HEK293T (cell line): ENCODE measurements at regions not wholly inside any gene's neighbourhood (a gene's known extent, or its start where the extent isn't known, plus 50 kb on each side); places are given as distances from the start of the nearest gene placed in this dataset.

Experiments used
- CTCF ChIA-PET: fragments of 350-600 bp; formaldehyde crosslinking; extraction: SDS; loops from one replicate; lab custom pipeline; 2021; ENCODE audit warnings: antibody characterized with exemption, inconsistent platforms; lab: Yijun Ruan, JAX
- POLR2A ChIA-PET: fragments of 350-600 bp; formaldehyde crosslinking; extraction: SDS; loops from one replicate; lab custom pipeline; 2020; ENCODE audit warnings: antibody characterized with exemption, inconsistent platforms; lab: Yijun Ruan, JAX
- DNase-seq: peaks from one replicate; pipeline ENCODE4 v3.0.0; 2012; ENCODE audit warnings: mixed read lengths; ENCODE audit errors: extremely low spot score
- ARNT ChIP-seq: fragments of 450-650 bp; IDR thresholded peaks from 2 replicates; pipeline ENCODE4 v1.6.1; 2017; ENCODE audit warnings: mild to moderate bottlenecking
- BHLHE40 ChIP-seq: fragments of 450-650 bp; IDR thresholded peaks from 2 replicates; pipeline ENCODE4 v1.6.1; 2016; ENCODE audit warnings: mild to moderate bottlenecking, moderate library complexity, borderline replicate concordance
- CTBP1 ChIP-seq: fragments of 450-650 bp; IDR thresholded peaks from 2 replicates; pipeline ENCODE4 v1.6.1; 2016; ENCODE audit warnings: borderline replicate concordance
- ELF4 ChIP-seq: fragments of 450-650 bp; IDR thresholded peaks from 2 replicates; pipeline ENCODE4 v1.6.1; 2017; ENCODE audit warnings: antibody characterized with exemption
- FOXA1 ChIP-seq: fragments of 450-650 bp; IDR thresholded peaks from 2 replicates; pipeline ENCODE4 v1.6.1; 2016; ENCODE audit warnings: mild to moderate bottlenecking
- FOXK2 ChIP-seq: fragments of 450-650 bp; IDR thresholded peaks from 2 replicates; pipeline ENCODE4 v1.6.1; 2016; ENCODE audit warnings: mild to moderate bottlenecking
- FOXM1 ChIP-seq: fragments of 450-650 bp; IDR thresholded peaks from 2 replicates; pipeline ENCODE4 v1.6.1; 2017; ENCODE audit warnings: mild to moderate bottlenecking, borderline replicate concordance
- HDGF ChIP-seq: fragments of 450-650 bp; IDR thresholded peaks from 2 replicates; pipeline ENCODE4 v1.6.1; 2017; ENCODE audit warnings: antibody characterized with exemption, borderline replicate concordance
- L3MBTL2 ChIP-seq: fragments of 450-650 bp; conservative IDR thresholded peaks from 2 replicates; pipeline ENCODE4 v1.6.1; 2016; ENCODE audit warnings: mild to moderate bottlenecking
- LEF1 ChIP-seq: fragments of 450-650 bp; IDR thresholded peaks from 2 replicates; pipeline ENCODE4 v1.6.1; 2017; ENCODE audit warnings: mild to moderate bottlenecking, borderline replicate concordance
- NFRKB ChIP-seq: fragments of 450-650 bp; IDR thresholded peaks from 2 replicates; pipeline ENCODE4 v1.6.1; 2016; ENCODE audit warnings: mild to moderate bottlenecking, moderate library complexity
- PKNOX1 ChIP-seq: fragments of 450-650 bp; IDR thresholded peaks from 2 replicates; pipeline ENCODE4 v1.6.1; 2016
- SP1 ChIP-seq: fragments of 450-650 bp; IDR thresholded peaks from 2 replicates; pipeline ENCODE4 v1.6.1; 2017
- SUZ12 ChIP-seq: fragments of 450-650 bp; IDR thresholded peaks from 2 replicates; pipeline ENCODE4 v1.6.1; 2016; ENCODE audit warnings: mild to moderate bottlenecking
- TARDBP ChIP-seq: fragments of 450-650 bp; IDR thresholded peaks from 2 replicates; pipeline ENCODE4 v1.6.1; 2016
- ZNF384 ChIP-seq: fragments of 450-650 bp; IDR thresholded peaks from 2 replicates; pipeline ENCODE4 v1.6.1; 2016

- TF ChIP-seq SP1: no peak
- TF ChIP-seq CTBP1: no peak
- no peak for TF ChIP-seq SUZ12
- TF ChIP-seq ZNF384: no peak
- TF ChIP-seq FOXA1: no peak
- no peak for TF ChIP-seq ARNT
- TF ChIP-seq HDGF: no peak
- no peak for TF ChIP-seq TARDBP
- no peak for TF ChIP-seq FOXM1
- no peak for TF ChIP-seq BHLHE40
- TF ChIP-seq NFRKB: no peak
- TF ChIP-seq FOXK2: no peak
- no peak for TF ChIP-seq PKNOX1
- TF ChIP-seq ELF4: no peak
- no peak for TF ChIP-seq LEF1
- TF ChIP-seq L3MBTL2: no peak
- no peak for DNase-seq
- CTCF ChIA-PET: no interaction called here
- POLR2A ChIA-PET: no interaction called here
Observed at GRCh38 chr2:78486565-78486964, 538.9 kb upstream of the REG3G start.

- no peak for TF ChIP-seq PKNOX1
- no peak for TF ChIP-seq L3MBTL2
- no peak for TF ChIP-seq SUZ12
- TF ChIP-seq LEF1: no peak
- CTCF ChIA-PET: no interaction called here
- POLR2A ChIA-PET: no interaction called here
- no peak for DNase-seq
Observed at GRCh38 chr2:78498125-78498524, 527.4 kb upstream of the REG3G start.

GRCh38 chr2:78506301-78506700 is 519.2 kb upstream of the REG3G start:
- ChIA-PET POLR2A (no interaction called here), CTCF (no interaction called here)
- no peak for DNase-seq
- TF ChIP-seq BHLHE40 (no peak), TARDBP (no peak), L3MBTL2 (no peak)

- DNase-seq: no peak
- ChIA-PET CTCF (no interaction called here), POLR2A (no interaction called here)
- TF ChIP-seq ZNF384 (no peak), TARDBP (no peak), FOXK2 (no peak), ARNT (no peak), BHLHE40 (no peak), HDGF (no peak), NFRKB (no peak), L3MBTL2 (no peak)
Observed at GRCh38 chr2:78521938-78522337, 503.6 kb upstream of the REG3G start.

GRCh38 chr2:78532762-78533379 is 492.6 kb upstream of the REG3G start:
- ChIA-PET POLR2A (no interaction called here), CTCF (no interaction called here)
- DNase-seq: no peak
- TF ChIP-seq SP1 (no peak), FOXM1 (no peak), FOXK2 (no peak), CTBP1 (no peak), PKNOX1 (no peak), LEF1 (no peak), L3MBTL2 (no peak), ELF4 (no peak), NFRKB (no peak), TARDBP (no peak), SUZ12 (no peak), ZNF384 (no peak), BHLHE40 (no peak), HDGF (no peak)

GRCh38 chr2:78535395-78535794 is 490.1 kb upstream of the REG3G start:
- ChIA-PET POLR2A (no interaction called here), CTCF (interaction anchor here (0.7 kb wide), 1 partner anchor 103 kb away, joined by 3 read pairs; no protein-coding TSS in a partner anchor)

GRCh38 chr2:78538322-78538721 is 487.2 kb upstream of the REG3G start:
- no peak for DNase-seq
- ChIA-PET CTCF (no interaction called here), POLR2A (no interaction called here)
- TF ChIP-seq SP1 (no peak), FOXM1 (no peak), SUZ12 (no peak), FOXA1 (no peak), LEF1 (no peak), ARNT (no peak), ZNF384 (no peak), FOXK2 (no peak), NFRKB (no peak), L3MBTL2 (no peak), CTBP1 (no peak), BHLHE40 (no peak), HDGF (no peak), ELF4 (no peak), TARDBP (no peak), PKNOX1 (no peak)

More at GRCh38 chr2:78535395-78535794, 490.1 kb upstream of the REG3G start:
- DNase-seq: no peak
- TF ChIP-seq BHLHE40 (no peak), FOXK2 (no peak), TARDBP (no peak), LEF1 (no peak)
